ENCODE measurements at regions not wholly inside any gene's neighbourhood (a gene's known extent, or its start where the extent isn't known, plus 50 kb on each side); places are given as distances from the start of the nearest gene placed in this dataset.

DNA sequence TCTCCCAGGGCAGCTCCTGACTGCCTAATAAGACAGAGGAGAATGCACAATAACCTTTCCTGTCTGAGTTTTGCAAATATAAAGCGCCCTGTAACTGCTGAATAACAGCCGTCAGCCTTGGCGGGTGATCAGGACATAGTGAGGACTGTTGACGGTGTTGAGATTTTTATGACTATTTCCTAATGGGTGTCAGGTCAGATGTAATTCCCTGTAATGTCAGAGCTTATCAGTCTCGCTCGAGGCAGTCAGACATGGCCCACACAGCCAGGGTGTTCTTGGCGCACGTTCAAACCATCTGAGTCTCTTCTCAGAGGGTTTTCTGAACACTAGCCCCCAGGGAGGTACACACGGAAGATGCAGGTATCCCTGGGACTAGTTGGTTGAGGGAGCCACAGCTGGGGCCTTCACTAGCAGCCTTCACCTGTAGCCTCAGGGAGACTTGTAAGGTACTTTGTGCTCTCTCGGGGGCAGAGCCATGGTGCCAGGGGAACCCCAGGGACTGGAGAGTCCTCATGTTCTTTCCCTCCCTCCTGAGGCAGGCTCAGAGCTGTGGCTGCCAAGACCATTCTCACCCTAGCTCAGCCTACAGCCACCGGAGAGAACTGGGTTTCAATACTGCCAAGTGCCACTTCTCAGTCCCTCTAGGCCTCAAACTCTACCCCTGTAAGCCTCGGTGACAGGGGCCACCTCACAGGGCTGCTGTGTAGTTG lies 213.1 kb downstream of the UQCRFS1 start:
- Histone ChIP-seq H3K27ac (ENCODE audit: control insufficient read depth, insufficient read depth) (no peak overlapping the region), H2AFZ (ENCODE audit: control insufficient read depth, low read depth, low read length) (no peak overlapping the region), H3K4me1 (ENCODE audit: control insufficient read depth, insufficient read depth, low read length) (no peaks in the 10 kb centered on the region), H4K20me1 (ENCODE audit: control insufficient read depth, insufficient read depth) (no peaks in the 10 kb centered on the region), H3K79me2 (ENCODE audit: control insufficient read depth, insufficient read depth, low read length) (no peaks in the 10 kb centered on the region), H3K9ac (ENCODE audit: control insufficient read depth, insufficient read depth, low read length) (no peak overlapping the region), H3K27me3 (replicated peaks in 1 of 2; ENCODE audit: control insufficient read depth in 2 of 2, insufficient read depth in 2 of 2, low read length in 1 of 2) (no peaks in the 10 kb centered on the region), H3K9me3 (replicated peaks; ENCODE audit: control insufficient read depth, insufficient read depth, low read length) (no peaks in the 10 kb centered on the region; the same call in 2 of the 3 replicates), H3K4me3 (no peak overlapping the region), H3K36me3 (ENCODE audit: control insufficient read depth in 2 of 2, insufficient read depth in 2 of 2, low read length in 1 of 2) (no peaks in the 10 kb centered on the region), H3K4me2 (ENCODE audit: control insufficient read depth, insufficient read depth) (no peak overlapping the region)
- ATAC-seq = no peak
- intact Hi-C loops (cut with micrococcal nuclease; ENCODE audit: unreplicated experiment) = no loop called here
- in situ Hi-C loops (cut with MboI) = no loop called here
- no peak for DNase-seq (ENCODE audit: low read depth, low spot score)
- FAIRE-seq = no peak
- POLR2A ChIA-PET = no interaction called here
- CTCF ChIA-PET = no interaction called here
- SMC1A ChIA-PET (ENCODE audit: uncharacterized antibody, unreplicated experiment) = interaction anchor here (0.7 kb wide), 1 partner anchor 117 kb away, joined by 3 read pairs; no protein-coding TSS in a partner anchor
- 40% methylated on average over 12 of the region's 12 CpGs for WGBS (ENCODE audit: insufficient coverage, insufficient replicate concordance, low lambda C conversion rate, missing lambda C conversion rate)
- no TSS peak for BruUV-seq (replicated peaks)
- RAD21 ChIA-PET (ENCODE audit: unreplicated experiment) = no interaction called here
- no peak for TF ChIP-seq BCL3 (IDR thresholded peaks at IDR 0.05; ENCODE audit: borderline replicate concordance, insufficient read depth, low read depth, low read length, poor library complexity, severe bottlenecking)
- no peak for TF ChIP-seq CBX3 (IDR thresholded peaks at IDR 0.05; ENCODE audit: borderline replicate concordance, low read depth)
- TF ChIP-seq, protein P1, sequence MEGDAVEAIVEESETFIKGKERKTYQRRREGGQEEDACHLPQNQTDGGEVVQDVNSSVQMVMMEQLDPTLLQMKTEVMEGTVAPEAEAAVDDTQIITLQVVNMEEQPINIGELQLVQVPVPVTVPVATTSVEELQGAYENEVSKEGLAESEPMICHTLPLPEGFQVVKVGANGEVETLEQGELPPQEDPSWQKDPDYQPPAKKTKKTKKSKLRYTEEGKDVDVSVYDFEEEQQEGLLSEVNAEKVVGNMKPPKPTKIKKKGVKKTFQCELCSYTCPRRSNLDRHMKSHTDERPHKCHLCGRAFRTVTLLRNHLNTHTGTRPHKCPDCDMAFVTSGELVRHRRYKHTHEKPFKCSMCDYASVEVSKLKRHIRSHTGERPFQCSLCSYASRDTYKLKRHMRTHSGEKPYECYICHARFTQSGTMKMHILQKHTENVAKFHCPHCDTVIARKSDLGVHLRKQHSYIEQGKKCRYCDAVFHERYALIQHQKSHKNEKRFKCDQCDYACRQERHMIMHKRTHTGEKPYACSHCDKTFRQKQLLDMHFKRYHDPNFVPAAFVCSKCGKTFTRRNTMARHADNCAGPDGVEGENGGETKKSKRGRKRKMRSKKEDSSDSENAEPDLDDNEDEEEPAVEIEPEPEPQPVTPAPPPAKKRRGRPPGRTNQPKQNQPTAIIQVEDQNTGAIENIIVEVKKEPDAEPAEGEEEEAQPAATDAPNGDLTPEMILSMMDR (IDR thresholded peaks at IDR 0.05 in 2 of 3, conservative IDR thresholded peaks at IDR 0.05 in 1 of 3; ENCODE audit: control insufficient read depth in 2 of 3, extremely low read depth in 1 of 3, insufficient read depth in 1 of 3, low read depth in 3 of 3, low read length in 3 of 3) = no peak
- no peak for TF ChIP-seq ZZZ3 (IDR thresholded peaks at IDR 0.05; ENCODE audit: control insufficient read depth, insufficient read length, low read depth)
- TF ChIP-seq ZBTB40 (IDR thresholded peaks at IDR 0.05; ENCODE audit: borderline replicate concordance) = no peak
- no peak for TF ChIP-seq EP300 (IDR thresholded peaks at IDR 0.05; ENCODE audit: borderline replicate concordance in 1 of 2, control insufficient read depth in 1 of 2, low read depth in 2 of 2, low read length in 2 of 2)
- no peak for TF ChIP-seq ZNF207 (IDR thresholded peaks at IDR 0.05; ENCODE audit: borderline replicate concordance)
- TF ChIP-seq JUND (IDR thresholded peaks at IDR 0.05; ENCODE audit: low read depth, low read length) = no peak
- TF ChIP-seq EED (IDR thresholded peaks at IDR 0.05; ENCODE audit: low read depth) = no peak
- no peak for TF ChIP-seq MEF2A (IDR thresholded peaks at IDR 0.05; ENCODE audit: insufficient read depth, low read depth, low read length)
- TF ChIP-seq CHD4 (IDR thresholded peaks at IDR 0.05) = no peak
- no peak for TF ChIP-seq BACH1 (IDR thresholded peaks at IDR 0.05; ENCODE audit: borderline replicate concordance)
